ENCODE measurements at regions not wholly inside any gene's neighbourhood (a gene's known extent, or its start where the extent isn't known, plus 50 kb on each side); places are given as distances from the start of the nearest gene placed in this dataset.

DNA sequence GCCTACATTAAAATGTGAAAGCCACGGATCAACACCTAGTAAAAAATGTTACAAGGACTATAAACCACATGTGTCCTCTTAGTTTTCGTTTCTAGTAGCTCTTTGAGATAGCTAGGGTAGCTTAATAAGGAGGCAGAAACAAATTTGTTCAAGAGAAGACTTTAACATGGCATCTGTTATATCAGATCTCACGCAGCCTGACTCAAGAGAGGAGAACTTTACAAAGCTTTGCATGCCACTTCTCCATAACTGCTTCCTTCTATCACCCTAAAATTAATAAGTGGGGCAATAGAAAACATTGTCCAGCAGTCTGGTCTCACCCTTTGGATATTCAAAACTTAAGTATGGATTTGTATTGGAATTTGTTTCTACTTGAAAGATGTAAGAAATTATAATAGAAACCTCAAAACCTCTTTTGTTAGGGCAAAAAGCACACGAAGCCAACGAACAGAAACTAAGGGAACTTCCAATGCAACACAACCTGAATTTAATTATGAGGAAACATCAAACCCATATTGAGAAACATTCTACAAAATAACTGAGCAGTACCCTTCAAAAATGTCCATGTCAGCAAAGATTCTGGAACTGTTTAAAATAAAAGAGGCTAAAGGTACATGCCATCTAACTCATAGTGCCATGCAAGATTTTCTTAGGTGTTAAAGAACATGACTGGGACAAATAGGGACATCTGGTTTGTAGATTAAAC lies 194.8 kb downstream of the LRIG3 start:
- H3K4me3 ChIP-seq (ENCODE audit: low read depth, low read length): no peak overlapping the region

GRCh38 chr12:58727521-58727920 lies 192.8 kb downstream of the LRIG3 start:
- no peak for TF ChIP-seq CTCF (IDR thresholded peaks at IDR 0.05; ENCODE audit: low read depth, low read length)
- H3K4me3 ChIP-seq (ENCODE audit: low read depth, low read length): no peak overlapping the region

More for the DNA sequence above, 194.8 kb downstream of the LRIG3 start:
- TF ChIP-seq CTCF (IDR thresholded peaks at IDR 0.05; ENCODE audit: low read depth, low read length): no peak

DNA sequence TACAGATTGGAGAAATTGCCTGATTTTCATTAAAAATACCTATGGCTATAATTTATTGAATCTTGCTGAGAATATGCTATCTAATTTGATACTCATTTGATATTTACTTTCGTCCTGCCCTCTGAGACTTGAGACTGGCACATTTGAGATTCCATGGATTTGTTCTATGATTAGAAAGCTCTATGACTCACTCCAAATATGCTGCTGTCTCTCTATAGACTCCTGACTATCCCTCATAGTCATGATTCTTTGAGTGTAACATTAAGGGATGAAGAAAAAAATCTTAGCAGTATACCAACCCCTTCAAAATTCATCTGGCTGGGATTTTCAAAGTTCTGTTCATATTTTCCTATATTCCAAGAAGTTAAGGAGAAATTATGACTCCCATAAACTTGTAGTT lies 191.9 kb downstream of the LRIG3 start:
- TF ChIP-seq CTCF (IDR thresholded peaks at IDR 0.05; ENCODE audit: low read depth, low read length): no peak
- no peak overlapping the region for H3K4me3 ChIP-seq (ENCODE audit: low read depth, low read length)

DNA sequence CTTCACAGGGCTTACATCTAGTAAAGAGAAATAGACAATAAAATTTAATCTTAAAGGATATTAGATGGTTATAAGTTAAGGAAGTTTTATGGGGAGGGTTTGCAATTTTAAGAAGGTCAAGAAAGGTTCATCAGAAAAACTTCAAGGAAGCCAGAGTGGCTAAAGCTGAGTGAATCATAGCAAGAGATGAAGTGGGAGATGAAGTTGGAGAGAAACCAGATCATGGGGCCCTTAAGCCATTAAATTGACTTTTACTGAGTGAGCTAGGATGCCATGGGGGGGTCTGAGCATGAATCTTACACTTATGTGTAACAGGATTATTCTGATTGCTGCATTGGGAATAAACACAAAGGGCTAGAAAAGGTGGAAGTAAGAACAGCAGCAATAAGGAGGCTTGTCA lies 189.2 kb downstream of the LRIG3 start:
- H3K4me3 ChIP-seq (ENCODE audit: low read depth, low read length): no peak overlapping the region
- TF ChIP-seq CTCF (IDR thresholded peaks at IDR 0.05; ENCODE audit: low read depth, low read length): no peak

DNA sequence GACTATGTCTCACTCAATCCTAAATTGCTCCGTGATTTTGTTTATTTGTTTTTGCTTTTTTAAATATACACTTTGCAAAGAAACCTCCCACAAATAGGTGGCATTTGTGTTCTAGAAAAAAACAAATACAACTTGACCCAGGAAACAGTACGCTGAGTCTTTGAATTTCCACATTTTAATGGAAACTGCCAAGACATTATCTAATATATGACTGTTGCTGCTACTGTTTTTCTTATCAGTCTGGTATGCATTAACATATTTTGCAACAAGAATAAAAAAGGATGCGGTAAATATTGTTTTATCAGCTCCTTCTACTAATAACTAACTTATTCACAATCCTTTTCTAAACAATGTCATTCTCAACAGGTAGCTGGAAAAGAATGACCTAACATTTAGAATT lies 187.4 kb downstream of the LRIG3 start:
- no peak overlapping the region for H3K4me3 ChIP-seq (ENCODE audit: low read depth, low read length)
- TF ChIP-seq CTCF (IDR thresholded peaks at IDR 0.05; ENCODE audit: low read depth, low read length): no peak

- H3K4me3 ChIP-seq (ENCODE audit: low read depth, low read length): no peak overlapping the region
- no peak for TF ChIP-seq CTCF (IDR thresholded peaks at IDR 0.05; ENCODE audit: low read depth, low read length)
Measured at GRCh38 chr12:58741226-58741625, 179.1 kb downstream of the LRIG3 start.

DNA sequence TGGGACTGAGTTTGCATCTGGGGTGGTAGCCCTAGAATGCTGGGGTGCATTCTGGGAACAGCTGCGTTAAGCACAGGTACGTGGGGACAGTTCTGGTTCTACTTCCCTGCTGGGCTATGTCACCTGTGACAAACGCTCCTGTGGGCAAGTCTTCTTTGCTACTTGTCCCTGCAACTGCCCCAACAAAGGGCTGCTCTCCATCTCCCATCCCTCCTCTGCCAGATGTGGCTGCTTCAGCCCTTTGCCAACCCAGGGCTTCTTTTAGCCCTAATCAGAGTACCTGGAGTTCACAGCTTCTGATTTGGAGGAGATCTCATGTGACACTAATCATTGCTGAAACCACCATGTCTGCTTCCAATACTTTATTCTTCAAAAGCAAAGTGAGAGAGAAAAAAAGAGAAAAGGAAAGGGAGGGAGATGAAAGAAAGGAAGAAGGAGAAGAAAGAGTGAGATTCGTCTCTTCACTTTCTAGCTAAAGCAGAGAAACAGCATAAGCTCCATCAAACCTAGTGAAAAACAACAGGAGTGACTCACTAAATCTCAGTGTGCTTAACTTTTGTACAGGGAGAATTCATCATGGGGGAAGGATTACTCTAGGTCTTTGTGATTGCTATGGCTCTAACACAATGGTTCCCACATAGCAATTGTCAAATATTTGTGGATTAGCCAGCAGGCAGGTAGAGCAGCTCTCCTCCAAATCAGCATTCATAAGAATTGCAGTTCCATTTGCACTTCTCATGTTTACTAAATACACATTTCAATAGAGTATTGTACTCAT lies 174.8 kb downstream of the LRIG3 start:
- no peak for TF ChIP-seq CTCF (IDR thresholded peaks at IDR 0.05; ENCODE audit: low read depth, low read length)

More for the DNA sequence above, 174.8 kb downstream of the LRIG3 start:
- no peak overlapping the region for H3K4me3 ChIP-seq (ENCODE audit: low read depth, low read length)

Measured in WI38 (cell line).